SH-SY5Y (cell line): ENCODE measurements at regions not wholly inside any gene's neighbourhood (a gene's known extent, or its start where the extent isn't known, plus 50 kb on each side); places are given as distances from the start of the nearest gene placed in this dataset.

Source experiments
- GATA2 ChIP-seq: IDR thresholded peaks from 2 replicates; pipeline ENCODE4 v1.6.1; 2011; ENCODE audit warnings: mild to moderate bottlenecking, low read depth, low read length
- GATA3 ChIP-seq: IDR thresholded peaks from 2 replicates; pipeline ENCODE4 v1.6.1; 2011; ENCODE audit warnings: low read depth, mild to moderate bottlenecking, low read length, moderate library complexity

DNA sequence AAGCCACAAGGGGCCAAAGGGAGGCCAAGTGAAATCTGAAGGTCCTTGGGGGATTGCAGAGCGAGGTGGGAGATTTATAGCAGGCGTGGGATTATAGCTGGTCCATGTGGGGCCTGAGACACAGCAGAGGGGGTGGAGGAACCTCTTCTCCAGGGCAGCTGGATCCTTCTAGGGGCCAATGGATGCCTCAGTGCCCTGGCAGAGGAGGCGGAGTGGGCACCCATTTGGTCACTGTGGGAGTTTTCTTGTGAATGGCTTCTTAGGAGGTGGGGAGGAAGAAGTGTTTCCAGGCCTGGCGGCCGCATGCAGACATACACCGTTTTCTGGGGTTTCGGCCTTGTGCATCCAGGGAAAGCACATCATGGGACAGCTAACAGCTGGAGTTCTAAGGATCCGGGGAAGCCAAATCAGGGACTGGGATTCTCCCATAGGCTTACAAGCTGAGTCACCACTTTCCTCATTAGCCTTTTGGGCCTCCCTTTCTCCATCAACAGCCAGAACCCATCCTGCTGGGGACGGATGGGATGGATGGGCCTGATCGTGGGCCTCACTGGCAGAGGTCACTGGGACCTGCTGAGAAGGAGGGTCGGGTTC, 76.5 kb downstream of the RHOU start:
- TF ChIP-seq GATA3 (no peak), GATA2 (no peak)

DNA sequence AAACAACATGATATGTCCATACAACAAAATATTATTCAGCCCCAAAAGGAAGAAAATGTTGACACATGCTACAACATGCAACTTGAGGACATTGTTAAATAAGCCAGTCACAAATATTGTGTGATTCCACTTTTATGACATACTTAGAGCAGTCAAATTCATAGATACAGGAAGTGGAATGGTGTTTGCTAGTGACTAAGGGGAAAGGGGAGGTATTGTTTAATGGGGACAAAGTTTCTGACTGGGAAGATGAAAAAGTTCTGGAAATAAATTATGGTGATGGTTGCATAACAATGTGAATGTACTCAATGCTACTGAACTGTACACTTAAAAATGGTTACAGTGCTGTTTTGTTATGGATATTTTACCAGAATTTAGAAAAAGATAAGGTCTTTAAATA, 77.7 kb downstream of the RHOU start:
- TF ChIP-seq GATA2 (no peak), GATA3 (no peak)

- TF ChIP-seq GATA3 (peak; percentile 24; the same call in 1 of the 2 replicates), GATA2 (peak; percentile 40; the same call in 1 of the 2 replicates)
Measured at GRCh38 chr1:228814176-228814575, 78.9 kb downstream of the RHOU start.

DNA sequence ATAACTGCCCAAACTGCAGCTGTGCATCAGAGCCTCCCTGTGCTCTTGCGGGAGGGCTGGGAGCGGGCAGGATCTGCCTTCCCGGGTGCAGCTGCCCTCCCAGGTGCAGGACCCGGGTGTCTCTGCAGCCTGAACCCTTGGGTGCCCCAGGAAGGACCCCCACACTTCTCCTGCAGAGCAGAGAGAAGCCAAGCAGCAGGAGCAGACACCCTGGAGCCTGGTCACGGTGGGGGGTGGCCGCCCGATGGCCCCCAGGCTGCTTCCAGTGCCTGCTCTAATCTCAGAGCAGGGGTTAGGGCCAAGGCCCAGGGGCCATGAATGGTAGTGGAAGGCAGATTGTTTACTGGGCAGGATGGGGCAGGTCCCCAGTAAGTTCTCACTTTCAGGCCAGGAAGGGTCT, 83.0 kb downstream of the RHOU start:
- TF ChIP-seq GATA2 = no peak
- TF ChIP-seq GATA3 = no peak

- TF ChIP-seq GATA2 (no peak), GATA3 (no peak)
Measured at GRCh38 chr1:228818928-228819630, 83.8 kb downstream of the RHOU start.

DNA sequence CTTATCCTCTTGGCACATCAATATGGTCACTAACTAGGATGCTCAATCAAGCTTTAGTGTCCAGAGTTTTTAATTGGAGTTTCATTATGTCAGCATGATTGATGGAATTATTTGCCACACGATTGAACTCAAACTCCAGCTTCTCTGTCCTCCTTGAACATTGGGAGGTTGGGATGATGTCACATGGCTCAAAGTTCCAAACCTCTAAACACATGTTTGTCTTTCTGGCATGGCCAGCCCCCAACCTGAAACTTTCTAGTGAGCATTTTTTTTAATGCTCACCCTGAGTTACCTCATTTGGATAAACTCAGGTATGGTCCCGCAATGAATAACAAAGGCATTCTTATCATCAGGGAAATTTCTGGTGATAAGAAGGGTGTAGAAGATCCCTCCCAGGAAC, 86.0 kb downstream of the RHOU start:
- TF ChIP-seq GATA2 = no peak
- no peak for TF ChIP-seq GATA3

DNA sequence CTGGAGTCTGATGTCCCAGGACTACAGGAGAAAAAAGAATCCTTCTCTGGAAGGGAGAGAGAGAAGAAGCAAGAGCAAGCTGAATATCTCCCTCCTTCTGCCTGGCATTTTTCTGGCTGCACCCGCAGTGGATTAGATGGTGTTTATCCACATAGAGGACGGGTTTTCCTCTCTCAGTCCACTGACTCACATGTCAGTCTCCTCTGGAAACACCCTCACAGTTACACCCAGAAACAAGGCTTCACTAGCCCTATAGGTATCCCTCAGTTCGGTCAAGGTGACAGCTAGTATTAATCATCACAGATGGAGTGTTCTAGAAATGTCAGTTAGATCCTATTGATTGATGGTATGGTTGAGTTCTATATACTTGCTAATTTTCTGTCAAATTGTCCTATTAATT, 87.9 kb downstream of the RHOU start:
- TF ChIP-seq GATA3 = no peak
- no peak for TF ChIP-seq GATA2

GRCh38 chr1:228824366-228824765, 89.1 kb downstream of the RHOU start:
- TF ChIP-seq GATA3 (no peak), GATA2 (no peak)

- no peak for TF ChIP-seq GATA2
- no peak for TF ChIP-seq GATA3
Measured at GRCh38 chr1:228825041-228825440, 89.8 kb downstream of the RHOU start.

DNA sequence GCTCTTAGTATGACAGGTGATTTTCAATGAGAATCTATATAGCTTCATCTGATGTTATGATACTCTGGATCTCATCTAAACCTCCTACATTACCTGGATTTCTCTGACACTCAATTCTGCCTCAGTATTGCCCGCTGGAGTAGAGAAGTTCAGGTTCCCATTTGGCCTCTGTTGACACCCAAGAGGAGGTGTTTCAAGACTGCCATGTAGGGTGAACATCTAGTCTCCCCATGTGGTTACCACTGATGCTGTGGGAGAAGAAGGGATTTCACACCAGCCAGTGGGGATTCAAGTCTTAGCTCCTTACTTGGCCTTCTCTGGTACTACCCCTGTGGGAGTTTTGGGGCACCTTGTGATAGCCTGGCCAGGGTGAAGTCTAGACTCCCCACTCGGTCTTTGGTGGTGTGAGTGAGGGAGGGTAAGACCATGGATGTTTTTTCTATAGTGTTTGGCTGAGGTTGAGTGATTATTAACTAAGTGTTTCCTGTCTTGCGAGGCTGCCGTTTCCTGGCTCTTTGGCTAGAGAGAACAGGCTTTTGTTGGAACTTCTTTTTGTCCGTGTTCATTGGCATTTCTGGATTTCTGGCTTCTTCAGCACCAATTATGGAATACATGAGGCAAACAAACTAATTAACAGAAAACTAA, 90.7 kb downstream of the RHOU start:
- TF ChIP-seq GATA2 = no peak
- TF ChIP-seq GATA3 = no peak

GRCh38 chr1:228827019-228827418, 91.7 kb downstream of the RHOU start:
- no peak for TF ChIP-seq GATA2
- TF ChIP-seq GATA3 = no peak

GRCh38 chr1:228828151-228828550, 92.9 kb downstream of the RHOU start:
- no peak for TF ChIP-seq GATA3

GRCh38 chr1:228830185-228830953, 95.1 kb downstream of the RHOU start:
- TF ChIP-seq GATA3 (no peak), GATA2 (no peak)

GRCh38 chr1:228830954-228831481, 95.7 kb downstream of the RHOU start:
- TF ChIP-seq GATA2 (no peak), GATA3 (no peak)
